ENCODE measurements at regions not wholly inside any gene's neighbourhood (a gene's known extent, or its start where the extent isn't known, plus 50 kb on each side); places are given as distances from the start of the nearest gene placed in this dataset.

- no peak for DNase-seq
Observed at GRCh38 chr11:107218123-107219013, 200.1 kb upstream of the GUCY1A2 start.

- no peak for DNase-seq
Observed at GRCh38 chr11:107217444-107217843, 199.2 kb upstream of the GUCY1A2 start.

- DNase-seq = no peak
Observed at GRCh38 chr11:107215010-107215409, 196.7 kb upstream of the GUCY1A2 start.

- DNase-seq = no peak
Observed at GRCh38 chr11:107203656-107204055, 185.4 kb upstream of the GUCY1A2 start.

GRCh38 chr11:107202241-107202640 is 184.0 kb upstream of the GUCY1A2 start:
- no peak for DNase-seq

- no peak for DNase-seq
Observed at GRCh38 chr11:107198490-107199007, 180.3 kb upstream of the GUCY1A2 start.

GRCh38 chr11:107197932-107198331 is 179.7 kb upstream of the GUCY1A2 start:
- no peak for DNase-seq

GRCh38 chr11:107196732-107197131 is 178.5 kb upstream of the GUCY1A2 start:
- no peak for DNase-seq

- no peak for DNase-seq
Observed at GRCh38 chr11:107184986-107185385, 166.7 kb upstream of the GUCY1A2 start.

GRCh38 chr11:107183953-107184352 is 165.7 kb upstream of the GUCY1A2 start:
- no peak for DNase-seq

- no peak for DNase-seq
Observed at GRCh38 chr11:107182978-107183377, 164.7 kb upstream of the GUCY1A2 start.

- DNase-seq = no peak
Observed at GRCh38 chr11:107180236-107180635, 162.0 kb upstream of the GUCY1A2 start.

- DNase-seq = no peak
Observed at GRCh38 chr11:107179829-107180228, 161.6 kb upstream of the GUCY1A2 start.

- no peak for DNase-seq
Observed at GRCh38 chr11:107177106-107177477, 158.8 kb upstream of the GUCY1A2 start.

- DNase-seq = no peak
Observed at GRCh38 chr11:107176148-107177105, 158.2 kb upstream of the GUCY1A2 start.

- DNase-seq = no peak
Observed at GRCh38 chr11:107174856-107175255, 156.6 kb upstream of the GUCY1A2 start.

GRCh38 chr11:107172996-107173395 is 154.7 kb upstream of the GUCY1A2 start:
- no peak for DNase-seq

- no peak for DNase-seq
Observed at GRCh38 chr11:107157809-107158187, 139.5 kb upstream of the GUCY1A2 start.

GRCh38 chr11:107157146-107157808 is 139.0 kb upstream of the GUCY1A2 start:
- DNase-seq = no peak

GRCh38 chr11:107151579-107151978 is 133.3 kb upstream of the GUCY1A2 start:
- no peak for DNase-seq

GRCh38 chr11:107151158-107151557 is 132.9 kb upstream of the GUCY1A2 start:
- DNase-seq = no peak

- no peak for DNase-seq
Observed at GRCh38 chr11:107140983-107141382, 122.7 kb upstream of the GUCY1A2 start.

- DNase-seq = peak; percentile 0
Observed at GRCh38 chr11:107139396-107139795, 121.1 kb upstream of the GUCY1A2 start.
